H1 (cell line): ENCODE measurements at regions not wholly inside any gene's neighbourhood (a gene's known extent, or its start where the extent isn't known, plus 50 kb on each side); places are given as distances from the start of the nearest gene placed in this dataset.
A peak's percentile ranks its signal among the peaks of the same experiment; 100 is the strongest.

ENCODE experiments used
- CTCF ChIA-PET: fragments of 300-600 bp; sonication (Branson Sonifier 250); formaldehyde crosslinking; loops from one replicate; lab custom pipeline; 2021; ENCODE audit not compliant: partially characterized antibody; lab: Charles Lee
- POLR2A ChIA-PET: fragments of 300-600 bp; sonication (Branson Sonifier 250); formaldehyde crosslinking; loops from one replicate; lab custom pipeline; 2021; ENCODE audit warnings: inconsistent platforms; ENCODE audit not compliant: partially characterized antibody; lab: Charles Lee
- DNase-seq, 2 experiments: peaks; one replicate each; pipeline versions ENCODE4 v3.0.0 to v3.0.0-alpha.2; 2010 to 2022; ENCODE audit warnings: low spot score in 2 of 2, low read depth in 1 of 2, mixed read lengths in 1 of 2
- FAIRE-seq: peaks from 2 replicates; lab custom pipeline; 2011; peaks lifted over from hg19 to GRCh38; lab: Jason Lieb, UNC
- H2AFZ ChIP-seq: 2 replicates; pipeline ENCODE4 v1.8.1; 2012; ENCODE audit warnings: low read length, inconsistent platforms
- H2AK5ac ChIP-seq: 2 replicates; pipeline ENCODE4 v1.6.1; 2013; ENCODE audit warnings: low read depth, low read length
- H2BK120ac ChIP-seq: replicated peaks from 2 replicates; pipeline ENCODE3; 2013; ENCODE audit warnings: low read depth, low read length, inconsistent platforms
- H2BK12ac ChIP-seq: 2 replicates; pipeline ENCODE4 v1.6.1; 2013; ENCODE audit warnings: low read depth, low read length
- H2BK15ac ChIP-seq: 2 replicates; pipeline ENCODE4 v1.6.1; 2013; ENCODE audit warnings: low read length
- H2BK20ac ChIP-seq: 2 replicates; pipeline ENCODE4 v1.6.1; 2013; ENCODE audit warnings: low read length
- H2BK5ac ChIP-seq: 2 replicates; pipeline ENCODE4 v1.6.1; 2013; ENCODE audit warnings: low read depth, low read length
- H3K14ac ChIP-seq: 2 replicates; pipeline ENCODE4 v1.6.1; 2013; ENCODE audit warnings: inconsistent platforms; ENCODE audit not compliant: insufficient read length
- H3K18ac ChIP-seq: 2 replicates; pipeline ENCODE4 v1.6.1; 2013; ENCODE audit warnings: low read length; ENCODE audit errors: extremely low read depth
- H3K23ac ChIP-seq: 2 replicates; pipeline ENCODE4 v1.6.1; 2013; ENCODE audit warnings: inconsistent platforms; ENCODE audit not compliant: insufficient read length
- H3K23me2 ChIP-seq: 2 replicates; pipeline ENCODE4 v1.6.1; 2013; ENCODE audit warnings: low read depth, low read length
- H3K27ac ChIP-seq: 2 replicates; pipeline ENCODE4 v1.6.1; 2011; ENCODE audit warnings: low read depth, low read length, inconsistent platforms
- H3K27me3 ChIP-seq, 4 experiments: replicated peaks in 1 of 4; 1 replicate in 1 of 4; 2 replicates in 3 of 4; pipeline versions ENCODE4 v1.6.1 to v1.8.1; 2011 to 2013; ENCODE audit warnings: low read length in 3 of 4, mild to moderate bottlenecking in 3 of 4, inconsistent platforms in 2 of 4, mixed read lengths in 2 of 4, moderate library complexity in 1 of 4; ENCODE audit not compliant: control insufficient read depth in 3 of 4, insufficient read depth in 3 of 4; ENCODE audit errors: extremely low read depth in 1 of 4
- H3K36me3 ChIP-seq, 4 experiments: 2 replicates each; pipeline versions ENCODE4 v1.6.1 to v1.8.1; 2011 to 2013; ENCODE audit warnings: mild to moderate bottlenecking in 4 of 4, low read length in 3 of 4, moderate library complexity in 2 of 4, control low read depth in 1 of 4, inconsistent platforms in 1 of 4; ENCODE audit not compliant: insufficient read depth in 4 of 4, control insufficient read depth in 2 of 4
- H3K4ac ChIP-seq: replicated peaks from 2 replicates; pipeline ENCODE3; 2013; ENCODE audit warnings: low read length, low read depth, mixed read lengths, inconsistent platforms; ENCODE audit not compliant: insufficient read length
- H3K4me1 ChIP-seq, 4 experiments: replicated peaks in 1 of 4; 1 replicate in 1 of 4; 2 replicates in 3 of 4; pipeline versions ENCODE4 v1.6.1 to v1.8.1; 2011 to 2013; ENCODE audit warnings: low read length in 3 of 4, inconsistent platforms in 2 of 4, mixed read lengths in 1 of 4; ENCODE audit not compliant: insufficient read depth in 4 of 4, control insufficient read depth in 3 of 4
- H3K4me2 ChIP-seq, 2 experiments: 2 replicates each; pipeline versions ENCODE4 v1.6.1 to v1.8.1; 2011 to 2013; ENCODE audit warnings: low read depth in 2 of 2, low read length in 2 of 2, control low read depth in 1 of 2, inconsistent platforms in 1 of 2, mild to moderate bottlenecking in 1 of 2; ENCODE audit not compliant: insufficient read depth in 1 of 2
- H3K4me3 ChIP-seq, 4 experiments: fragments of 200-600, 300-600 bp in 1 of 4; sonication (generic), shearing (Covaris generic), sonication (Bioruptor Twin) in 1 of 4; 2 replicates each; pipeline versions ENCODE4 v1.5.1 to v1.8.1; 2011 to 2016; ENCODE audit warnings: low read length in 4 of 4, low read depth in 3 of 4, control low read depth in 2 of 4, inconsistent platforms in 2 of 4, mild to moderate bottlenecking in 2 of 4, mixed read lengths in 1 of 4, moderate library complexity in 1 of 4; ENCODE audit not compliant: insufficient read depth in 2 of 4; ENCODE audit errors: extremely low read depth in 1 of 4
- H3K56ac ChIP-seq: replicated peaks from 2 replicates; pipeline ENCODE3; 2013; ENCODE audit warnings: low read depth, mild to moderate bottlenecking, mixed read lengths, low read length, inconsistent platforms; ENCODE audit not compliant: insufficient read length
- H3K79me1 ChIP-seq: 2 replicates; pipeline ENCODE4 v1.6.1; 2013; ENCODE audit warnings: low read depth, low read length, control low read depth
- H3K79me2 ChIP-seq, 2 experiments: 2 replicates each; pipeline versions ENCODE4 v1.6.1 to v1.8.1; 2012 to 2013; ENCODE audit warnings: low read length in 2 of 2, mild to moderate bottlenecking in 2 of 2, inconsistent platforms in 1 of 2; ENCODE audit not compliant: insufficient read depth in 2 of 2, control insufficient read depth in 1 of 2
- H3K9ac ChIP-seq, 4 experiments: replicated peaks in 1 of 4; 1 replicate in 1 of 4; 2 replicates in 3 of 4; pipeline versions ENCODE4 v1.6.1 to v1.8.1; 2011 to 2013; ENCODE audit warnings: low read depth in 3 of 4, low read length in 3 of 4, control low read depth in 2 of 4, mild to moderate bottlenecking in 2 of 4, moderate library complexity in 2 of 4, inconsistent platforms in 1 of 4; ENCODE audit errors: extremely low read depth in 1 of 4
- H3K9me3 ChIP-seq, 2 experiments: 2 replicates each; pipeline versions ENCODE4 v1.6.1 to v1.8.1; 2012 to 2013; ENCODE audit warnings: mild to moderate bottlenecking in 2 of 2, moderate library complexity in 2 of 2, control low read depth in 1 of 2, inconsistent platforms in 1 of 2, low read depth in 1 of 2, low read length in 1 of 2, mixed read lengths in 1 of 2; ENCODE audit not compliant: insufficient read depth in 2 of 2
- H4K20me1 ChIP-seq, 2 experiments: replicated peaks in 1 of 2; 2 replicates each; pipeline versions ENCODE3 to v1.8.1; 2011 to 2013; ENCODE audit warnings: inconsistent platforms in 2 of 2, low read length in 2 of 2, mild to moderate bottlenecking in 1 of 2; ENCODE audit not compliant: insufficient read depth in 2 of 2, control insufficient read depth in 1 of 2
- H4K5ac ChIP-seq: 2 replicates; pipeline ENCODE4 v1.6.1; 2013; ENCODE audit warnings: low read length, low read depth, mixed read lengths, inconsistent platforms; ENCODE audit not compliant: insufficient read length
- H4K8ac ChIP-seq: 2 replicates; pipeline ENCODE4 v1.8.0; 2013; ENCODE audit warnings: mild to moderate bottlenecking, moderate library complexity, low read length, inconsistent platforms; ENCODE audit not compliant: insufficient read depth; ENCODE audit errors: extremely low read depth
- H4K91ac ChIP-seq: replicated peaks from 2 replicates; pipeline ENCODE3; 2013; ENCODE audit warnings: low read length, mixed read lengths, inconsistent platforms; ENCODE audit not compliant: insufficient read length
- ASH2L ChIP-seq: fragments of 200-600, 300-600 bp; sonication (generic); IDR thresholded peaks from one replicate; pipeline ENCODE4 v1.7.1; 2017; ENCODE audit warnings: low read length
- CHD2 ChIP-seq: IDR thresholded peaks from 2 replicates; pipeline ENCODE4 v1.6.1; 2012; ENCODE audit warnings: low read length, improper control_type of control experiment
- CREB1 ChIP-seq: IDR thresholded peaks from 2 replicates; pipeline ENCODE4 v1.6.1; 2012; ENCODE audit warnings: inconsistent platforms
- E2F6 ChIP-seq: IDR thresholded peaks from 2 replicates; pipeline ENCODE4 v1.6.1; 2012; ENCODE audit warnings: inconsistent platforms
- GTF2F1 ChIP-seq: IDR thresholded peaks from 2 replicates; pipeline ENCODE4 v1.6.1; 2012; ENCODE audit warnings: low read depth, low read length, improper control_type of control experiment, borderline replicate concordance
- POLR2AphosphoS5 ChIP-seq: IDR thresholded peaks from 2 replicates; pipeline ENCODE4 v1.6.1; 2011; ENCODE audit warnings: low read depth, low read length
- POU5F1 ChIP-seq: IDR thresholded peaks from 2 replicates; pipeline ENCODE4 v1.6.1; 2011; ENCODE audit warnings: low read depth, mild to moderate bottlenecking, low read length, moderate library complexity

DNA sequence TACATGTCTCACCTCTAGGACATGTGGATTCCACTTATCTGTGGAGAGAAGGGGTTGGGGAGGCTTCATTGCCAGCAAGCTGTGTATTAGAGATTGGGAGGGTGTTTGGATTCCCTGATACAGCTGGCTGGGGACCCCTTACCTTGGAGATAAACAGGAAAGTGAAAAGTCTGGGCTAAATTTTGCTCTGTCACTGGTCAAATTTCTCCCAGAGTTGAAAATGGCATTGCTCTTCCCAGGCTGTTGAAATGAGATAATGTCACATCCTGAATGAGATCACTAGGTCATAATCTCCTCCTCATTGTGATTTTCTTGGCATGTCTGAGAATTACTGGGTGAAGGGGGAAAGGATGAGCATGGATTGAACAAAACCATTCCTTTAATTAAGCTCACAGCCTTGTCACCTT is 265.0 kb upstream of the PARD3B start:
- no peak overlapping the region for H4K8ac ChIP-seq
- H3K79me1 ChIP-seq, result no peaks in the 10 kb centered on the region
- no peak overlapping the region for H2BK120ac ChIP-seq
- H4K20me1 ChIP-seq, result no peaks in the 10 kb centered on the region
- H3K4me3 ChIP-seq, result no peak overlapping the region
- H4K91ac ChIP-seq, result no peak overlapping the region
- H2BK15ac ChIP-seq, result no peak overlapping the region
- DNase-seq (no peak), FAIRE-seq (no peak)
- peak overlapping the region; percentile 20 for H3K4ac ChIP-seq
- H4K5ac ChIP-seq, result no peak overlapping the region
- no peak overlapping the region for H2AK5ac ChIP-seq
- no peak overlapping the region for H3K23ac ChIP-seq
- no peak overlapping the region for H3K14ac ChIP-seq
- TF ChIP-seq ASH2L, result no peak
- TF ChIP-seq GTF2F1, result no peak
- TF ChIP-seq POLR2AphosphoS5, result no peak
- TF ChIP-seq CHD2, result no peak
- no peak for TF ChIP-seq CREB1
- no peak for TF ChIP-seq POU5F1
- no peak for TF ChIP-seq E2F6
- ChIA-PET CTCF (interaction anchor here (1.3 kb wide), 1 partner anchor 20 kb away, joined by 3 read pairs; no protein-coding TSS in a partner anchor), POLR2A (interaction anchor here (1.5 kb wide), 1 partner anchor 39 kb away, joined by 3 read pairs; no protein-coding TSS in a partner anchor)
- peak overlapping the region; percentile 96; the same call in 1 of the 2 replicates for H2BK20ac ChIP-seq
- H3K9ac ChIP-seq, result no peak overlapping the region
- H3K79me2 ChIP-seq, result no peaks in the 10 kb centered on the region
- no peak overlapping the region for H2BK5ac ChIP-seq
- no peaks in the 10 kb centered on the region for H3K23me2 ChIP-seq
- H3K27ac ChIP-seq, result no peak overlapping the region
- H3K27me3 ChIP-seq, result peaks cover 0 to 3% (median 0%) of the 10 kb centered on the region in 4 experiments; a peak in 2 of 7 replicates
- H3K36me3 ChIP-seq, result no peaks in the 10 kb centered on the region
- H3K9me3 ChIP-seq, result no peaks in the 10 kb centered on the region
- peaks cover 4 to 16% (median 14%) of the 10 kb centered on the region in 4 experiments; a peak in 5 of 7 replicates for H3K4me1 ChIP-seq
- no peak overlapping the region for H3K4me2 ChIP-seq
- H2AFZ ChIP-seq, result no peak overlapping the region
- H3K56ac ChIP-seq, result no peak overlapping the region
- peak overlapping the region; percentile 77; the same call in 1 of the 2 replicates for H2BK12ac ChIP-seq
- H3K18ac ChIP-seq, result peak overlapping the region; percentile 40; the same call in 1 of the 2 replicates
